K562 (cell line): ENCODE measurements at regions not wholly inside any gene's neighbourhood (a gene's known extent, or its start where the extent isn't known, plus 50 kb on each side); places are given as distances from the start of the nearest gene placed in this dataset.

Experiments
- ADNP ChIP-seq: fragments of 200-800 bp; sonication (Bioruptor generic); IDR thresholded peaks from 2 replicates; pipeline ENCODE4 v1.6.1; 2016; ENCODE audit warnings: missing genetic modification characterization, missing compliant biosample characterization
- ATF7 ChIP-seq: fragments of 450-650 bp; IDR thresholded peaks from 2 replicates; pipeline ENCODE4 v1.7.1; 2014; ENCODE audit warnings: mild to moderate bottlenecking, moderate library complexity
- CREM ChIP-seq: IDR thresholded peaks from 2 replicates; pipeline ENCODE4 v1.6.1; 2014; ENCODE audit warnings: antibody characterized with exemption, low read depth
- DMBX1 ChIP-seq: fragments of 250-450 bp; sonication (Bioruptor Pico); IDR thresholded peaks from 2 replicates; pipeline ENCODE4 v1.8.0; 2022; ENCODE audit warnings: inconsistent platforms, mild to moderate bottlenecking, moderate library complexity, borderline replicate concordance
- GATAD2A ChIP-seq: fragments of 450-650 bp; IDR thresholded peaks from 2 replicates; pipeline ENCODE4 v1.6.1; 2017
- HNRNPLL ChIP-seq: fragments of 200-400 bp; formaldehyde crosslinking; IDR thresholded peaks from 2 replicates; pipeline ENCODE4 v1.6.1; 2017; ENCODE audit warnings: low read length, low read depth, mild to moderate bottlenecking; ENCODE audit not compliant: poor library complexity, severe bottlenecking
- MYBL2 ChIP-seq, 2 experiments: fragments of 450-650 bp in 1 of 2; sonication (generic) in 1 of 2; formaldehyde crosslinking in 1 of 2; IDR thresholded peaks; 2 replicates each; pipeline versions ENCODE4 v1.6.1 to v1.8.1; 2017 to 2022; ENCODE audit warnings: borderline replicate concordance in 1 of 2, inconsistent platforms in 1 of 2, low read depth in 1 of 2, mild to moderate bottlenecking in 1 of 2, missing genetic modification reagents in 1 of 2, moderate library complexity in 1 of 2
- NFE2 ChIP-seq: IDR thresholded peaks from 2 replicates; pipeline ENCODE4 v1.6.1; 2014; ENCODE audit warnings: antibody characterized with exemption, low read depth
- NFIC ChIP-seq: fragments of 450-650 bp; IDR thresholded peaks from 2 replicates; pipeline ENCODE4 v1.6.1; 2017; ENCODE audit warnings: mild to moderate bottlenecking, inconsistent platforms
- NR2C1 ChIP-seq, 2 experiments: fragments of 450-650 bp; IDR thresholded peaks; 2 replicates each; pipeline ENCODE4 v1.6.1; 2017; ENCODE audit warnings: mild to moderate bottlenecking in 2 of 2, antibody characterized with exemption in 1 of 2, inconsistent platforms in 1 of 2, missing compliant biosample characterization in 1 of 2, missing genetic modification characterization in 1 of 2
- PBX2 ChIP-seq, 2 experiments: IDR thresholded peaks in 1 of 2; conservative IDR thresholded peaks in 1 of 2; 2 replicates each; pipeline ENCODE4 v1.6.1; 2016; ENCODE audit warnings: low read depth in 2 of 2, mild to moderate bottlenecking in 1 of 2, missing compliant biosample characterization in 1 of 2, missing genetic modification characterization in 1 of 2, moderate library complexity in 1 of 2
- PHF8 ChIP-seq: fragments of 200-600 bp; sonication (generic); IDR thresholded peaks from 2 replicates; pipeline ENCODE4 v1.6.1; 2012; ENCODE audit warnings: mixed run types, mild to moderate bottlenecking, inconsistent platforms, low read length, moderate library complexity, borderline replicate concordance
- TAF1 ChIP-seq: IDR thresholded peaks from 2 replicates; pipeline ENCODE4 v1.6.1; 2011; ENCODE audit warnings: mild to moderate bottlenecking, low read length, moderate library complexity; ENCODE audit not compliant: insufficient read depth, control insufficient read depth, severe bottlenecking; ENCODE audit errors: extremely low read depth
- TAF15 ChIP-seq: fragments of 200-400 bp; formaldehyde crosslinking; IDR thresholded peaks from 2 replicates; pipeline ENCODE4 v1.6.1; 2017; ENCODE audit warnings: mild to moderate bottlenecking, low read depth, low read length, moderate library complexity
- TCF7 ChIP-seq: sonication (generic); IDR thresholded peaks from 2 replicates; pipeline ENCODE4 v1.6.1; 2016; ENCODE audit warnings: antibody characterized with exemption, borderline replicate concordance
- TOE1 ChIP-seq, 2 experiments: fragments of 450-650 bp in 1 of 2; sonication (generic) in 1 of 2; formaldehyde crosslinking in 1 of 2; IDR thresholded peaks; 2 replicates each; pipeline versions ENCODE4 v1.7.1 to v1.8.0; 2016 to 2022; ENCODE audit warnings: borderline replicate concordance in 2 of 2, mild to moderate bottlenecking in 2 of 2, antibody characterized with exemption in 1 of 2, inconsistent platforms in 1 of 2, low read depth in 1 of 2, missing genetic modification reagents in 1 of 2, moderate library complexity in 1 of 2
- ZBTB34 ChIP-seq: fragments of 250-450 bp; sonication (Bioruptor Pico); IDR thresholded peaks from 2 replicates; pipeline ENCODE4 v1.8.0; 2021; ENCODE audit warnings: mild to moderate bottlenecking, moderate library complexity
- ZEB2 ChIP-seq: fragments of 450-650 bp; IDR thresholded peaks from 2 replicates; pipeline ENCODE4 v1.6.1; 2016
- ZKSCAN8 ChIP-seq: fragments of 200-800 bp; sonication (Bioruptor generic); IDR thresholded peaks from 2 replicates; pipeline ENCODE4 v1.6.1; 2016; ENCODE audit warnings: missing genetic modification characterization, missing compliant biosample characterization
- ZNF253 ChIP-seq: fragments of 250-450 bp; sonication (Bioruptor Pico); conservative IDR thresholded peaks from 2 replicates; pipeline ENCODE4 v1.6.1; 2021; ENCODE audit warnings: mild to moderate bottlenecking
- ZNF263 ChIP-seq: sonication (generic); formaldehyde crosslinking; IDR thresholded peaks from 2 replicates; pipeline ENCODE4 v1.8.0; 2022; ENCODE audit warnings: mild to moderate bottlenecking, missing genetic modification reagents, borderline replicate concordance
- ZNF41 ChIP-seq: fragments of 250-450 bp; sonication (Bioruptor Pico); conservative IDR thresholded peaks from 2 replicates; pipeline ENCODE4 v1.4.0; 2020; ENCODE audit warnings: mild to moderate bottlenecking
- ZNF766 ChIP-seq: fragments of 200-800 bp; sonication (Bioruptor generic); conservative IDR thresholded peaks from 2 replicates; pipeline ENCODE4 v1.6.1; 2016; ENCODE audit warnings: missing genetic modification characterization, missing compliant biosample characterization
- ZZZ3 ChIP-seq: fragments of 450-650 bp; IDR thresholded peaks from 2 replicates; pipeline ENCODE4 v1.6.1; 2016; ENCODE audit warnings: antibody characterized with exemption, mild to moderate bottlenecking, moderate library complexity

GRCh38 chr7:130903358-130903974 lies 169.5 kb upstream of the KLF14 start (continued):
- TF ChIP-seq TCF7 (0 out of 2 replicates have a peak, but pooled peaks have one; percentile 13), ZZZ3 (no peak), NFIC (peak; percentile 70), ZKSCAN8 (CRISPR knock-in tag) (peak; percentile 59; the same call in 1 of the 2 replicates), TAF1 (no peak), ATF7 (peak; percentile 24; the same call in 1 of the 2 replicates), MYBL2 (IDR thresholded peaks at IDR 0.05; ENCODE audit: low read depth) (peak; percentile 13; the same call in 1 of the 2 replicates), MYBL2 (CRISPR knock-in tag; IDR thresholded peaks at IDR 0.05; ENCODE audit: borderline replicate concordance) (no peak), ZNF41 (CRISPR knock-in tag) (no peak), CREM (peak; percentile 85), HNRNPLL (no peak), ZEB2 (0 out of 2 replicates have a peak, but pooled peaks have one; percentile 21), ADNP (tag) (peak; percentile 95), TAF15 (no peak), ZBTB34 (no peak), NFE2 (peak; percentile 26; the same call in 1 of the 2 replicates), ZNF766 (no peak), ZNF253 (CRISPR knock-in tag) (no peak), TOE1 (IDR thresholded peaks at IDR 0.05; ENCODE audit: borderline replicate concordance) (peak; percentile 42; the same call in 1 of the 2 replicates), TOE1 (CRISPR knock-in tag; IDR thresholded peaks at IDR 0.05; ENCODE audit: borderline replicate concordance, low read depth) (no peak), PBX2 (CRISPR knock-in tag; IDR thresholded peaks at IDR 0.05; ENCODE audit: low read depth) (no peak), PBX2 (tag; conservative IDR thresholded peaks at IDR 0.05; ENCODE audit: low read depth) (0 out of 2 replicates have a peak, but pooled peaks have one; percentile 30), NR2C1 (IDR thresholded peaks at IDR 0.05) (peak; percentile 47), NR2C1 (tag; IDR thresholded peaks at IDR 0.05) (peak; percentile 81), DMBX1 (CRISPR knock-in tag) (no peak; the same call in 1 of the 2 replicates), GATAD2A (no peak), PHF8 (no peak), ZNF263 (CRISPR knock-in tag) (no peak)
